GM23248 (cell line): ENCODE measurements at regions not wholly inside any gene's neighbourhood (a gene's known extent, or its start where the extent isn't known, plus 50 kb on each side); places are given as distances from the start of the nearest gene placed in this dataset.
"Not testable (repeated sequence)": the region's sequence is repeated elsewhere in the genome, so short reads cannot be mapped to it uniquely, and the experiment has no call there.

ENCODE experiments used
- EZH2 ChIP-seq: fragments of 200-600 bp; sonication (generic); IDR thresholded peaks from 2 replicates; pipeline ENCODE4 v1.6.1; 2018; ENCODE audit warnings: antibody characterized with exemption, mild to moderate bottlenecking; ENCODE audit not compliant: insufficient read depth, poor library complexity, severe bottlenecking
- EZH2phosphoT487 ChIP-seq: fragments of 200-600 bp; sonication (generic); IDR thresholded peaks from 2 replicates; pipeline ENCODE4 v1.6.1; 2018; ENCODE audit warnings: antibody characterized with exemption, moderate library complexity, mild to moderate bottlenecking, low read depth; ENCODE audit not compliant: insufficient read depth

DNA sequence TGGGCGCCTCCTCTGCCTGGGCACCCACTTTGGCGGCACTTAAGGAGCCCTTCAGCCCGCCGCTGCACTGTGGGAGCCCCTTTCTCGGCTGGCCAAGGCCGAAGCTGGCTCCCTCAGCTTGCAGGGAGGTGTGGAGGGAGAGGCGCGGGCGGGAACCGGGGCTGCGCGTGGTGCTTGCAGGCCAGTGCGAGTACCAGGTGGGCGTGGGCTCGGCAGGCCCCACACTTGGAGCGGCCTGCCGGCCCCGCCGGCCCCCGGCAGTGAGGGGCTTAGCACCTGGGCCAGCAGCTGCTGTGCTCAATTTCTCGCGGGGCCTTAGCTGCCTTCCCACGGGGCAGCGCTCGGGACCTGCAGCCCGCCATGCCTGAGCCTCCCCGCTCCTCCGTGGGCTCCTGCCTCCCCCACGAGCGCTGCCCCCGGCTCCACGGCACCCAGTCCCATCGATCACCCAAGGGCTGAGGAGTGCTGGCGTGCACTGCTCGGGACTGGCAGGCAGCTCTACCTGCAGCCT, 182.4 kb upstream of the GPRIN3 start:
- not testable (repeated sequence) for TF ChIP-seq EZH2phosphoT487, EZH2
